ENCODE measurements at regions not wholly inside any gene's neighbourhood (a gene's known extent, or its start where the extent isn't known, plus 50 kb on each side); places are given as distances from the start of the nearest gene placed in this dataset.

- DNase-seq, result no peak
Measured at GRCh38 chr13:31614073-31614472, 125.3 kb upstream of the RXFP2 start.

- no peak for DNase-seq
Measured at GRCh38 chr13:31614704-31615103, 124.6 kb upstream of the RXFP2 start.

GRCh38 chr13:31625115-31625514 lies 114.2 kb upstream of the RXFP2 start:
- DNase-seq, result no peak

GRCh38 chr13:31627097-31627845 lies 112.1 kb upstream of the RXFP2 start:
- no peak for DNase-seq

DNA sequence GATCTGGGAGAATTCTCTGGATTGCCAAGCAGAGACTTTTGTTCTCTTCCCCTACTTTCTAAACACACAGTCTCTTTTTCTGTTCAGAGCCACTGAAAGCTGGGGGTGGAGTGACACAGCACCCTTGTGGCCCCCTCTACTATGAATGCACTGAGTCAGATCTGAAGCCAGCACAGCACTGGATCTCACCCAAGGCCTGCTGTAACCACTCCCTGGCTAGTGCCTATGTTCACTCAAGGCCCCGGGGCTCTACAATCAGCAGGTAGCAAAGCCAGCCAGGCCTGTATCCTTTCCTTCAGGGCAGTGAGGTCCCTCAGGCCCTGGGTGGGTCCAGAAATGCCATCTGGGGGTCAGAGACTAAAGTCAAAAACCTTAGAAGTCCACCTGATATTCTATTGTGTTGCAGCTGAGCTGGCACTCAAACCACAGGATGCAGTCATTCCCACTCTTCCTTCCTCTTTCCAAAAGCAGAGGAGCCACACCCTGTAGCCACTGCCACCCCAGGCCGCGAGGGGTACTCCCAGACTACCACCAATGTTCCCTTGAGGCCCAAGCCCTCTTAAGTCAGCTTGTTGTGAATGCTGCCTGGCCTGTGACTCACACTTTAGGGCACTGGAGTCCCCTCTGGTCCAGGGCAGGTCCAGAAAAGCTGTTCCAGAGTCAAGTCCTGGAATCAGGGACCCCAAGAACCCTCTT lies 110.1 kb upstream of the RXFP2 start:
- no peak for DNase-seq

GRCh38 chr13:31631071-31631470 lies 108.3 kb upstream of the RXFP2 start:
- no peak for DNase-seq

GRCh38 chr13:31631746-31632145 lies 107.6 kb upstream of the RXFP2 start:
- no peak for DNase-seq

DNA sequence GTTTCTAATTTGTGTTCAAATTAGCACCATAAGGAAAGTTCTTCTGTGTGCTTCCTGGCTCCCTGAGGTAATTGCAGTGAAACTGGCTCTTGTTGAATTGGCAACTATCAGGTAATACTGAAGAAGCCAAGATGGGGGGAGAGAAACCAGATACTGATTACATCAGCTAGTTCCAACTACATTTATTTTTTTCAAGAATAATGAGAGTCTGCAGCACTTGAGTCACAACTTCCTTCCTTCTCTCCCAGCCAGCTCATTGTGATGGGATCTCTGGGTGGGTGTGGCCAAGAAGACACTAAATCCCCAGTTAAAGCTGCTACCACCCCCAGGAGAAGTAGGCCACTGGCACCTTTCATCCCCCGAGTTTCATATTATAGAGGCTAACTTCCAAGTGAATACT lies 100.7 kb upstream of the RXFP2 start:
- no peak for DNase-seq

DNA sequence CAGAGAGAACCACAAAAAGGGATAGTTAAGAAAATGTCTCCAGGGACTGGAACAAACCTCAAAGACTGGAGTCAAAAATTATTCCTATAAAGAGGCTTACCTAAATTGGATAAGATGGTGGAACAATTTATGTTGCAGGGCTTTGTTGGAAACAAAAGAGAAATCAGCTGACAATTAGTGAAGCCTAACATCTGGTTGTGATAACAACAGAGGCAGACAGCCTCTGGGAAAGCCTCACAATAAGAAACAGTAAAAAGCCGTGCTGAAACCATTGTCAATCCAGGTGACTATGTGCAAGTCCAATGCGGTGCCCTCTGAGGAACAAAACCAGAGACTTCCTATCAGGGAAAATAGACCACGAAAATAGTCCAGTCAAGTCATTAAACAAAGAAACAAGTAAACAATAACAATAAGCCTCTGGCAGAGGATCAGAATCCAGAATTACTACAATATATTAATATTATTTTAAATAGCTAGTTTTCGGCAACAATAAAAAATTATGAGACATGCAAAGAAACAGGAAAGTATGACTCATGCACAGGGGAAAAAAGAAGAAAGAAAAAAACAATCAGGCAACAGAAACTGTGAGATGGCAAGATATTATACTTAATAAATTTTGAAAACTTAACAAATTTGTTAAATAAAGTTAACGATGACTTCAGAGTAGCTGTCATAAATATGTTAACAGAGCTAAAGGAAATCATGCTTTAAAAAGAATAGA lies 99.7 kb upstream of the RXFP2 start:
- DNase-seq, result no peak

DNA sequence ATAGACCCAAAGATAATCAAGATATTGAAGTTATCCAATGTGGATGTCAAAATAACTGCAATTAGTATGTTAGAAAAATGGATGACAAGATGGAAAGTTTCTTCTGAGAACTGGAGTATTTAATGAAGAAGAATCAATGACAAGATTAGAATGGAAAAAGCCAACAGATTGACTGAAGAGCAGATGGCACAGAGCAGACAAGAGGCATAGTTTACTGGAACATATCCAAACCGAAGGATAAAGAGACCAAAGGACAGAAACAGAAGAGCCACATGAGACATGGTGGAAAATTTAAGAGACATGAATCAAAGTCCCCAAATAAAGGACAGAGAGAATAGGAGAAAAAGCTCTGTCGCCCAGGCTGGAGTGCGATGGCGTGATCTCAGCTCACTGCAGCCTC lies 89.6 kb upstream of the RXFP2 start:
- DNase-seq, result no peak

DNA sequence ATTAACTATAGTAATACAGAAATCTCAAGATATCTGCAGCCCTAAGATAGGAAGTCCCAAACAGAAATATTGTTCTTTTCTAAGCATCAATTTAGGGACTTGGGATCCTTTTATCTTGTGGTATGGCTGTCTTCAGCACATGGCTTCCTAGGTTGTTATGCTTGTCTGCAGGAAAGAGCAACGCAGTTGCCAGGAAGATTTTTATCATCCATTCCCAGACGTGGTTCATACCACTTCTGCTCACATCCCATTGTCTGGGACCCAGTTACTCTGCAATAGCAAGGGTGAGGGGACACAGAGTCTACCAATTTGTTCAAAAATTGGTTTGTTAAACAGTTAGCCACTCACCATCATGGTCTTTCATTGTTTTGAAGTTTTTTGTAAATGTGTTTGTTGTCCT lies 85.6 kb upstream of the RXFP2 start:
- no peak for DNase-seq

GRCh38 chr13:31663880-31664585 lies 75.3 kb upstream of the RXFP2 start:
- DNase-seq, result no peak

DNA sequence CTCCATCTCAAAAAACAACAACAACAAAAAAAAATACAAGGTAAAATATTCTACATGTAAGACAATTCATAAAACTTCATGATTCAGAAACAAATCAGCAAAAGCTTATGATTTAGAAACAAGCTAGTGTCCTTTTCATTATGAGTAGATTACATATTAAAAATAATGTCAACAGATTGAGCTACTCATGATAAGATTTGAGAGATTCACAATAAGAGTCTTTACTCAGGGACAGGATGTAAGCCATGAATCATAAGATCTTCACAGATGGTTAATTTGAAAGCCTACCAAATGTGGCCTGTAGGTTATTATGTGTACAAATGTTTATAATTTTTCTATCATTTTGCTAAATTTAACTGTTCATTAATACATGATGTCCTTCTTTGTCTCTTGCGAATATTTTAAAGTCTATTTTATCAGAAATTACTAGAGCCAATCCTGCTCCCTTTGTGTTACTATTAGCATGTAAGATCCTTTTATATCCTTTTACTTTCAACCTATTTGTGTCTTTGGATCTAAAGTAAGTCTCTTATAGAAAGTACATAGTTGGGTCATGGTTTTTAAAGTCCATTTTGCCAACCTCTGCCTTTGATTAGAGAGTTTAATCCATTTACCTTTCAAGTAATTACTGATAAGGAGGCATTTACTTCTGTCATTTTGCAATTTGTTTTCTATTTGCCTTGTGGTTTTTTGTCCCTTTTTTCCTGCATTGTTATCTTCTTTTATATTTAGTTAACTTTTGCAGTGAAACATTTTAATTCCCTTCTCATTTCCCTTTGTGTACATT lies 68.3 kb upstream of the RXFP2 start:
- no peak for DNase-seq

- no peak for DNase-seq
Measured at GRCh38 chr13:31674051-31674450, 65.3 kb upstream of the RXFP2 start.

DNA sequence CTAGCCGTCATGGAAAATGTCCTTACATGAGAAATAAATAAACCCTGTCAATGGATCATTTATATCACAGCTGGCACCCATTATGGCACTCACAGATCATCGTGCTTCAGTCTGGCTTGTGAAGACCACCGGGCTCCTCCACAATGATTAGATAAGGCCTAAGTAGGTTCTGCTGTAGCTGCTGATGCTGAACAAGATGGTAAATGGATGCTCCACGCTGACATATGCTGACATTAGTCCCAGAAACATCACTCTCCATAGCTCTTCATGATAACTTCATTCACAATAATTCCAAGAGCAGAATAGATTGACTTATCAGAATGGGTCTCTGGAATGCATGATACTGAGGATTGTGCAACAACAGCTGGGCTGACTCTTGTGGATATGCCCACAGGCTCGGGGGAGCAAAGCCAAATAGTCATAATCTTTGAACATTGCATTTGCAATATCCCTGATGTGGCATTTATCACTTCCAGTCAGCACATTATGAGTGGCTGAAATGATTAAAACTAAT lies 63.8 kb upstream of the RXFP2 start:
- DNase-seq, result no peak

DNA sequence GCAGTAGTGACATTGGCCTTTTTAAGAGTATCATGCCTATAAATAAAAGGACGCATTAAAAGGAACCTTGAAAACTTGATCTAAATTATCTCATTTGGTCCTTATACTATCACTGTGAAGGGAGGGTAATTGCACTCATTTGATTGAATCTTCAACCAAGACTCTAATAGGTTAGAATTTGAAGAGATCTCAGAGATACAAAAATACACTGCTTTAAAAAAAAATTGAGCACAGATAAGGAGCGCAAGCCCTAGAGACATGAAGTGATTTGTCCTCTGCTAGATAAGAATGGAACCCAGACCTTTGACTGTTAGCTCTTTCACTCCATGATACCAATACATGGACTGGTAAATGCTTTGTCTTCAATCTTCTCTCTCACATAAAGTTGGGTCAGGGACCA lies 58.2 kb upstream of the RXFP2 start:
- DNase-seq, result no peak

DNA sequence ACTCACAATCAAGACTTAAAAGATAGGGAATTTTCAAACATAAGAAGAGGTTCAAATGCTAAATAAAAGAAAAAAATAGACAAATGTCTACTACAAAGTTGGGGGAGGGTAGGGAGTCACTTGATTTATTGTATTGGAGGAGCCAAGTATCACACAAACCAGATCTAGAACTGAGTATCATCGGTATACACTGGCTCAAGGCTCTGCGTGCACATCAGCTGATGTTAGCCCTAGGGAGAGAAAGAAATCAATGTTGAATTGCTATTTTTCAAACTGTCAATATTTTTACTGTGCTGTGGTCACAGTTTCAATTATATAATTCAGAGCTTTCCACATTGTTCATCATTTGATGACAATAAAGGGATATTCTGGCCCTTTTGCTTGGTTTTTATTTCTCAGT lies 54.9 kb upstream of the RXFP2 start:
- no peak for DNase-seq

GRCh38 chr13:31686670-31687425 lies 52.5 kb upstream of the RXFP2 start:
- no peak for DNase-seq
